SU-DHL-6 (cell line): ENCODE measurements at regions not wholly inside any gene's neighbourhood (a gene's known extent, or its start where the extent isn't known, plus 50 kb on each side); places are given as distances from the start of the nearest gene placed in this dataset.

Experiments
- H2AFZ ChIP-seq: fragments of 200-600 bp; sonication (generic); 2 replicates; pipeline ENCODE4 v1.6.1; 2014; ENCODE audit warnings: low read depth, mild to moderate bottlenecking, moderate library complexity, mixed read lengths, antibody characterized with exemption, low read length; ENCODE audit not compliant: severe bottlenecking
- H3F3A ChIP-seq: fragments of 200-600 bp; shearing (Covaris generic); 2 replicates; pipeline ENCODE4 v1.6.0; 2016; ENCODE audit warnings: antibody characterized with exemption, mild to moderate bottlenecking; ENCODE audit not compliant: insufficient read depth
- H3K27ac ChIP-seq: fragments of 200-600 bp; sonication (generic); 2 replicates; pipeline ENCODE4 v1.5.1; 2016; ENCODE audit warnings: low read depth, mild to moderate bottlenecking, low read length, moderate library complexity, mixed read lengths
- H3K27me3 ChIP-seq: fragments of 200-600 bp; sonication (generic), shearing (Covaris generic); 2 replicates; pipeline ENCODE4 v1.6.0; 2014; ENCODE audit warnings: mild to moderate bottlenecking, low read length
- H3K36me3 ChIP-seq: fragments of 200-600 bp; sonication (generic); 2 replicates; pipeline ENCODE4 v1.6.1; 2014; ENCODE audit warnings: mild to moderate bottlenecking, low read length, mixed read lengths
- H3K4me2 ChIP-seq: fragments of 300-600, 200-600 bp; shearing (Covaris generic), sonication (generic); 2 replicates; pipeline ENCODE4 v1.6.0; 2014; ENCODE audit warnings: low read length, low read depth, mild to moderate bottlenecking; ENCODE audit not compliant: poor library complexity, severe bottlenecking
- H3K4me3 ChIP-seq: fragments of 200-600 bp; sonication (generic); 2 replicates; pipeline ENCODE4 v1.5.1; 2014; ENCODE audit warnings: antibody characterized with exemption, low read length, mild to moderate bottlenecking, mixed read lengths; ENCODE audit not compliant: insufficient read depth, poor library complexity, severe bottlenecking
- H3K79me2 ChIP-seq: fragments of 200-600 bp; sonication (generic); 2 replicates; pipeline ENCODE4 v1.6.1; 2014; ENCODE audit warnings: mild to moderate bottlenecking, low read length, moderate library complexity; ENCODE audit not compliant: insufficient read depth
- H3K9ac ChIP-seq: fragments of 200-600 bp; sonication (generic); 2 replicates; pipeline ENCODE4 v1.7.0; 2014; ENCODE audit warnings: mild to moderate bottlenecking, low read length
- H3K9me2 ChIP-seq: fragments of 200-600 bp; sonication (generic); replicated peaks from 2 replicates; pipeline ENCODE4 v1.6.1; 2014; ENCODE audit warnings: low read length; ENCODE audit not compliant: insufficient read depth
- H3K9me3 ChIP-seq: fragments of 200-600 bp; sonication (generic); 2 replicates; pipeline ENCODE4 v1.6.1; 2014; ENCODE audit warnings: low read length, mixed read lengths; ENCODE audit not compliant: insufficient read depth
- H4K20me1 ChIP-seq: fragments of 200-600 bp; sonication (generic); 2 replicates; pipeline ENCODE4 v1.6.1; 2014; ENCODE audit warnings: low read depth, mild to moderate bottlenecking, antibody characterized with exemption, low read length, moderate library complexity, mixed read lengths
- EZH2phosphoT487 ChIP-seq: fragments of 200-600 bp; sonication (generic), shearing (Covaris generic); conservative IDR thresholded peaks from 2 replicates; pipeline ENCODE4 v1.6.1; 2018; ENCODE audit warnings: mild to moderate bottlenecking, antibody characterized with exemption, low read length, moderate library complexity, mixed read lengths
- TF ChIP-seq, protein P1 (sequence below): fragments of 200-600 bp; sonication (generic); IDR thresholded peaks from one replicate; pipeline ENCODE4 v1.5.1; 2017; ENCODE audit warnings: antibody characterized with exemption, mild to moderate bottlenecking, low read length, moderate library complexity; ENCODE audit not compliant: insufficient read depth, poor library complexity, severe bottlenecking

DNA sequence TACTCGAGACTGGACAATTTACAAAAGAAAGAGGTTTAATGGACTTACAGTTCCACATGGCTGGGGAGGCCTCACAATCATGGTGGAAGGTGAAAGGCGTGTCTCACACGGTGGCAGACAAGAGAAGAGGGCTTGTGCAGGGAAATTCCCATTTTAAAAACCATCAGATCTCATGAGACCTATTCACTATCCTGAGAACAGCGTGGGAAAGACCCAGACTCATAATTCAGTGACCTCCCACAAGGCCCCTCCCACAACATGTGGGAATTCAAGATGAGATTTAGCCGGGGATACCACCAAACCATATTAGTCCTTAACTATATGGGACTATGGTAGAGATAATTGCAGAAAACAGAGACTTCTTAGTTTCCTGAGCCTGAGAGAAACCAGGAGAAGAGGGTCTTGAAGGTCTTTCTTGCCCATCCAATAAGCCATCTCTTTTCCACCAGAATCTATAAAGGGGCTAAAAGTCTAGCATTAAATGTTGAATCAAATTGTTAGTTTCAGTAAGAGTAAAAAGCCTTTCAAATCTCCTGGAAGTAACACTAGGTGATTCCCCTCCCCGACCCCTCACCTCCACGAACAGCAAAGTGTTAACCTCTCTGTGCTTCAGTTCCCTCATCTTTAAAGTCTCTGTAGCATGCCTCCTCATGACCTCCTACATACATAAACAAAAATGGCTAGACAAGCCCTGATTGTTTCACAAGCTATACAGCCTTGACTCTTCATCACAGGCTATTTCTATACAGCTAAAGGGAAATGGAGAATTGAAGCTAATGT lies 259.1 kb downstream of the TMEM167A start:
- no peak overlapping the region for H2AFZ ChIP-seq
- no peaks in the 10 kb centered on the region for H3K36me3 ChIP-seq
- no peaks in the 10 kb centered on the region for H3K9me2 ChIP-seq
- no peaks in the 10 kb centered on the region for H3F3A ChIP-seq
- TF ChIP-seq, protein P1, sequence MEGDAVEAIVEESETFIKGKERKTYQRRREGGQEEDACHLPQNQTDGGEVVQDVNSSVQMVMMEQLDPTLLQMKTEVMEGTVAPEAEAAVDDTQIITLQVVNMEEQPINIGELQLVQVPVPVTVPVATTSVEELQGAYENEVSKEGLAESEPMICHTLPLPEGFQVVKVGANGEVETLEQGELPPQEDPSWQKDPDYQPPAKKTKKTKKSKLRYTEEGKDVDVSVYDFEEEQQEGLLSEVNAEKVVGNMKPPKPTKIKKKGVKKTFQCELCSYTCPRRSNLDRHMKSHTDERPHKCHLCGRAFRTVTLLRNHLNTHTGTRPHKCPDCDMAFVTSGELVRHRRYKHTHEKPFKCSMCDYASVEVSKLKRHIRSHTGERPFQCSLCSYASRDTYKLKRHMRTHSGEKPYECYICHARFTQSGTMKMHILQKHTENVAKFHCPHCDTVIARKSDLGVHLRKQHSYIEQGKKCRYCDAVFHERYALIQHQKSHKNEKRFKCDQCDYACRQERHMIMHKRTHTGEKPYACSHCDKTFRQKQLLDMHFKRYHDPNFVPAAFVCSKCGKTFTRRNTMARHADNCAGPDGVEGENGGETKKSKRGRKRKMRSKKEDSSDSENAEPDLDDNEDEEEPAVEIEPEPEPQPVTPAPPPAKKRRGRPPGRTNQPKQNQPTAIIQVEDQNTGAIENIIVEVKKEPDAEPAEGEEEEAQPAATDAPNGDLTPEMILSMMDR, result no peak
- no peak for TF ChIP-seq EZH2phosphoT487
- no peak overlapping the region for H3K9ac ChIP-seq
- no peaks in the 10 kb centered on the region for H4K20me1 ChIP-seq
- H3K9me3 ChIP-seq, result no peaks in the 10 kb centered on the region
- H3K27ac ChIP-seq, result no peak overlapping the region
- no peak overlapping the region for H3K4me3 ChIP-seq
- H3K4me2 ChIP-seq, result no peak overlapping the region
- H3K27me3 ChIP-seq, result peaks cover 1% of the 10 kb centered on the region; the same call in 1 of the 2 replicates
- no peaks in the 10 kb centered on the region for H3K79me2 ChIP-seq

DNA sequence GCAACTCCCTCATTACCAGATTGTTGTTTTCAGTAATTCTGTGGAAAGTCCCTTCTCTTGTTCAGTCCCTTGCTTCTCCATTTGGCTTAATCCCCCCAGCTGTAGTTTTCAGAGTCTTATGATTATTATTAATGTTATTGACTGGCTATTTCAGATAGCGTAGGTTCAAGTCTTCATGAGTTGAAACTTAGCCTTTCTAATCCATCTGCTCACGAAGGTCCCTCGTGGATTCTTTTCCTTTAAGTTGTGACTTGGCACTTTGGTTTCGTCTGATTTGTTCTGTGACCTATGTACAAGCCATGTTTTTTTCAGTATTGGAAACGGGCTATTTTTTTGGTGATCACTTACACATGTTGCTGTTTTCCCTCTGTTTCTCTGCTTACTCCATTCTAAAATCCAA lies 260.3 kb downstream of the TMEM167A start:
- H3K4me3 ChIP-seq, result no peak overlapping the region

DNA sequence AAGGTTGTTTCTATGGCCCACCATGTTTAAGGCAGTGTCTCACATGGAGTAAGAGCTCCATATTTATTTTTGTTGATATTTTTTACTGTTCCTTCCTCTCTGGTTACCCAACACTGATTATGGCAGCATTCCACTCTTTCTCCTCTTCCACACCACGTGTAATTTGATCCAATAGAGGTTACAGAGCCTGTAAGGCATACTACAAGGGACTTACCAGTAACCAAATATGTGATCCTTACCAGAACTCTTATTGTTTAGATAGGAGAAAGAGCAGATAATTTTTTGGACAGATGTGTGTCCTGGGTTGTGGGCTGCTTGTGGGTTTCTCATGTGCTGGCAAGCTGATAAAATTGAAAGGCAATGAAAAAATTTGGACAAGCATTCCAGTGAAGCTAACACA lies 261.3 kb downstream of the TMEM167A start:
- Histone ChIP-seq H3K9me3 (no peaks in the 10 kb centered on the region), H3K36me3 (no peaks in the 10 kb centered on the region), H3K27me3 (peaks cover 4% of the 10 kb centered on the region; the same call in 1 of the 2 replicates), H3K4me2 (no peak overlapping the region), H3F3A (no peaks in the 10 kb centered on the region), H3K79me2 (no peaks in the 10 kb centered on the region), H4K20me1 (no peaks in the 10 kb centered on the region), H3K9ac (no peak overlapping the region), H3K9me2 (no peaks in the 10 kb centered on the region), H3K27ac (no peak overlapping the region), H2AFZ (no peak overlapping the region), H3K4me3 (no peak overlapping the region)
- no peak for TF ChIP-seq EZH2phosphoT487
- TF ChIP-seq, protein P1, result no peak

More for the DNA sequence above, 260.3 kb downstream of the TMEM167A start:
- H4K20me1 ChIP-seq, result no peaks in the 10 kb centered on the region
- H3K27me3 ChIP-seq, result peaks cover 4% of the 10 kb centered on the region; the same call in 1 of the 2 replicates
- H3K9me2 ChIP-seq, result no peaks in the 10 kb centered on the region
- H3K36me3 ChIP-seq, result no peaks in the 10 kb centered on the region
- H3K27ac ChIP-seq, result no peak overlapping the region
- no peaks in the 10 kb centered on the region for H3K9me3 ChIP-seq
- no peak overlapping the region for H3K4me2 ChIP-seq
- H2AFZ ChIP-seq, result no peak overlapping the region
- H3K9ac ChIP-seq, result no peak overlapping the region
- H3F3A ChIP-seq, result no peaks in the 10 kb centered on the region
- TF ChIP-seq, protein P1, result no peak
- no peak for TF ChIP-seq EZH2phosphoT487
- H3K79me2 ChIP-seq, result no peaks in the 10 kb centered on the region
